ENCODE measurements at regions not wholly inside any gene's neighbourhood (a gene's known extent, or its start where the extent isn't known, plus 50 kb on each side); places are given as distances from the start of the nearest gene placed in this dataset.

DNA sequence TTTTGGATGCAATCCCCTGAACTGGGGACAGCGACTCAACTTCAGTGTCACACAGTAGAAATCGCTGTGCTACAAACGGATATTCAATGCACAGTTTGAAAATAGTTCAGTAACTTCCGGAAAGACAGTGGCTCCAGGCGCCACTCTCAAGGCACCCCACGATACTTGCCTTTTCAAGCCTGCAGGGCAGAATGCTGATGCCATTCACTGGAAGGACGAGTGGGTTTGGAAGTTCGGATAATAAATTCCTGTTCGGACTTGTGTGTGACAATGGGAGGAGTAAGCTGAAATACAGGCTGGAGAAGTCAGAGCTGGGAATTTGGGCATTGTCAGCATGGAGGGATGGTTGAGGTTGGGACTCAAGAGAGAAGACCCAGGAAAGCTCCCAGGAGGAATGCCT lies 64.3 kb upstream of the HELT start:
- H3K9ac ChIP-seq (ENCODE audit: low read depth in 2 of 2, low read length in 2 of 2) = no peak overlapping the region
- H3K9me3 ChIP-seq = no peaks in the 10 kb centered on the region
- H3K36me3 ChIP-seq = no peaks in the 10 kb centered on the region
- H3K27ac ChIP-seq = no peak overlapping the region
- H3K4me1 ChIP-seq = no peaks in the 10 kb centered on the region
- peak; percentile 12 for DNase-seq
- intact Hi-C loops (cut with DNase I) = no loop called here
- H3K4me3 ChIP-seq = no peak overlapping the region
- H3K27me3 ChIP-seq = no peaks in the 10 kb centered on the region
- TF ChIP-seq CTCF (IDR thresholded peaks at IDR 0.05) = no peak

GRCh38 chr4:184954482-184954881 lies 63.8 kb upstream of the HELT start:
- intact Hi-C loops (cut with DNase I) = no loop called here
- TF ChIP-seq CTCF (IDR thresholded peaks at IDR 0.05) = no peak
- no peaks in the 10 kb centered on the region for H3K4me1 ChIP-seq
- no peak overlapping the region for H3K4me3 ChIP-seq
- H3K27me3 ChIP-seq = no peaks in the 10 kb centered on the region
- no peak overlapping the region for H3K9ac ChIP-seq (ENCODE audit: low read depth in 2 of 2, low read length in 2 of 2)
- no peaks in the 10 kb centered on the region for H3K36me3 ChIP-seq
- no peak overlapping the region for H3K27ac ChIP-seq
- H3K9me3 ChIP-seq = no peaks in the 10 kb centered on the region
- DNase-seq = peak; percentile 9

GRCh38 chr4:184955116-184955515 lies 63.2 kb upstream of the HELT start:
- no peaks in the 10 kb centered on the region for H3K4me1 ChIP-seq
- TF ChIP-seq CTCF (IDR thresholded peaks at IDR 0.05) = no peak
- no peak overlapping the region for H3K4me3 ChIP-seq
- intact Hi-C loops (cut with DNase I) = no loop called here
- DNase-seq = peak; percentile 11
- no peaks in the 10 kb centered on the region for H3K9me3 ChIP-seq
- H3K27ac ChIP-seq = no peak overlapping the region
- no peaks in the 10 kb centered on the region for H3K27me3 ChIP-seq
- H3K36me3 ChIP-seq = no peaks in the 10 kb centered on the region
- no peak overlapping the region for H3K9ac ChIP-seq (ENCODE audit: low read depth in 2 of 2, low read length in 2 of 2)

DNA sequence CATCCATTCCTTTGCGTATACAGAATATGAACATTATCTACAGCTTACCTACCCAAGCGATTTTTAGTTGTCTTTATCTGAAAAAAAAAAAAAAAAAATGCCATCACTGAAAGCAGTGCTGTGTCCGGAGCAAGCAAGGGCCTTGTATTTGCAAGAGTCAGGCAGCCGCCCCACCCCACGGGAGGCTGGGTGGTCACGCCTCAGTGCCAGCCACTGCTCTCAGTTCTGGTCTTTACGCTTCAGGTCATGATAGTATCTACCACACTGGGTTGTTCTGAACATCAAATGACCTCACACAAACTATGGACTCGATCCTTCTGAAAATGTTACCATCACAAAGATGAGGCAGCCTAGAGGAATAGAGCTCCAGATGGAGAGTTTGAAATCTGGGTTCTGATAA lies 62.7 kb upstream of the HELT start:
- no peak overlapping the region for H3K9ac ChIP-seq (ENCODE audit: low read depth in 2 of 2, low read length in 2 of 2)
- no peaks in the 10 kb centered on the region for H3K9me3 ChIP-seq
- no peak overlapping the region for H3K4me3 ChIP-seq
- H3K4me1 ChIP-seq = no peaks in the 10 kb centered on the region
- H3K27me3 ChIP-seq = no peaks in the 10 kb centered on the region
- H3K36me3 ChIP-seq = no peaks in the 10 kb centered on the region
- no peak overlapping the region for H3K27ac ChIP-seq
- DNase-seq = peak; percentile 9
- TF ChIP-seq CTCF (IDR thresholded peaks at IDR 0.05) = no peak
- intact Hi-C loops (cut with DNase I) = no loop called here

DNA sequence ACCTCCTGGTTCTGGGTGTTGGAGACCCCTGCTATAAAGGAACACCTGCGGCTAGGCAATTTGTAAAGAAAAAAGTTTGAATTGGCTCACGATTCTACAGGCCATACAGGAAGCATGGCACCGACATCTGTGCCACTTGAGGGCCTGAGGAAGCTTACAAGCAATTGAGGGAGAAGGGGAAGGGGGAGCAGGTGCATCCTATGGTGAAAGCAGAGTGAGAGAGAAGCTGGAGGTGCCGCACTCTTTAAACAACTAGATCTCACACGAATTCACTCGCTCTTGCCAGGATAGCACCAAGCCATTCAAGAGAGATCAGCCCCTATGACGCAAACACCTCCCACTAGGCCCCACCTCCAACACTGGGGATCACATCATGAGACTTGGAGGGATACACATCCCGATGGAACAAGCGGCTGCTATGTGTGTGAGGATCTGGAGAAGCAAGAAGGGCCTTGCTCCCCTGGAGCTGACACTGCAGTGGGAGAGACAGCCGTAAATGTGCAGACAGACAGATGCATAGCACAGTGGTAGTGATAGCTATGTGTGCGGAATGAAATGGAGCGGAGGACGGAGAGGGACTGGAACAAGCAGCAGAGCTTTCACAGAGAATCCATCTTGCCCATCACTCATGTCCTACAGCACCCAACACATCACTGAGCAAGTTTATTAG lies 60.7 kb upstream of the HELT start:
- Histone ChIP-seq H3K4me3 (no peak overlapping the region), H3K27me3 (no peaks in the 10 kb centered on the region), H3K36me3 (no peaks in the 10 kb centered on the region), H3K27ac (no peak overlapping the region), H3K9me3 (no peaks in the 10 kb centered on the region), H3K4me1 (no peaks in the 10 kb centered on the region), H3K9ac (ENCODE audit: low read depth in 2 of 2, low read length in 2 of 2) (no peak overlapping the region)
- DNase-seq = no peak
- intact Hi-C loops (cut with DNase I) = no loop called here
- no peak for TF ChIP-seq CTCF (IDR thresholded peaks at IDR 0.05)
